KG1 (cell line): ENCODE measurements at regions not wholly inside any gene's neighbourhood (a gene's known extent, or its start where the extent isn't known, plus 50 kb on each side); places are given as distances from the start of the nearest gene placed in this dataset.

Experiments
- DNase-seq: peaks from one replicate; lab custom pipeline; 2025; lab: John Stamatoyannopoulos, UW

- DNase-seq = no peak
Observed at GRCh38 chr2:173822889-173823542, 142.2 kb downstream of the SP3 start.

- DNase-seq = no peak
Observed at GRCh38 chr2:173823543-173823939, 141.6 kb downstream of the SP3 start.

- no peak for DNase-seq
Observed at GRCh38 chr2:173828189-173829142, 136.7 kb downstream of the SP3 start.

GRCh38 chr2:173829727-173830126, 135.4 kb downstream of the SP3 start:
- DNase-seq = no peak

GRCh38 chr2:173830170-173830569, 135.0 kb downstream of the SP3 start:
- no peak for DNase-seq

GRCh38 chr2:173831312-173832229, 133.6 kb downstream of the SP3 start:
- DNase-seq = no peak

DNA sequence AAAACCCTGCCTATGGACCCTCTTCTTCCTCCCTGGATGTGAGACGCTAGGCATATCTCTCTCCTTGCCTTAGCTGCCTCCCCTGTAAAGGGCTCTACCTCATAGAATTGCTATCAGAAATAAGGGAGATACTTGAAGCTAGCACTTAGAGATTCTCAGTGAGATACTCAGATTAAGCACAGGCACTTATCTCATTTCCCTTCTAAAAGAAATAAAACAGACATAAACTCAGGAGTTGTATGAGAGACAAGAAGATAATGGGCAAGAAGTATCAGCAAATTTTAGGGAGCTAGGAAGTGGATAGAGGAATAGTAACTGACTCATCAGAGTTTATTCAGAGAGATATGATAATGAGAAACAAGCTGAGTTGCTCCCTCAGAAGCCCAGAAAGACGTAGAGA, 131.0 kb downstream of the SP3 start:
- DNase-seq = no peak

GRCh38 chr2:173835726-173836125, 129.4 kb downstream of the SP3 start:
- no peak for DNase-seq

GRCh38 chr2:173841110-173841509, 124.1 kb downstream of the SP3 start:
- no peak for DNase-seq

- no peak for DNase-seq
Observed at GRCh38 chr2:173843526-173843925, 121.6 kb downstream of the SP3 start.

GRCh38 chr2:173851141-173851641, 114.0 kb downstream of the SP3 start:
- no peak for DNase-seq

GRCh38 chr2:173854141-173854540, 111.0 kb downstream of the SP3 start:
- DNase-seq = no peak

GRCh38 chr2:173854840-173855239, 110.3 kb downstream of the SP3 start:
- DNase-seq = no peak

- no peak for DNase-seq
Observed at GRCh38 chr2:173855661-173856060, 109.5 kb downstream of the SP3 start.
